ENCODE measurements at regions not wholly inside any gene's neighbourhood (a gene's known extent, or its start where the extent isn't known, plus 50 kb on each side); places are given as distances from the start of the nearest gene placed in this dataset.

- TF ChIP-seq CTCF (IDR thresholded peaks at IDR 0.05; ENCODE audit: poor library complexity, severe bottlenecking) (no peak), EZH2 (IDR thresholded peaks at IDR 0.05; ENCODE audit: borderline replicate concordance, insufficient read depth, low read length, poor library complexity, severe bottlenecking) (no peak), POLR2AphosphoS5 (IDR thresholded peaks at IDR 0.05) (no peak), RAD21 (conservative IDR thresholded peaks at IDR 0.05) (no peak), EP300 (conservative IDR thresholded peaks at IDR 0.05; ENCODE audit: poor library complexity, severe bottlenecking) (no peak), TAF1 (IDR thresholded peaks at IDR 0.05; ENCODE audit: low read depth) (no peak), MXI1 (conservative IDR thresholded peaks at IDR 0.05; ENCODE audit: poor library complexity, severe bottlenecking) (no peak), REST (IDR thresholded peaks at IDR 0.05; ENCODE audit: borderline replicate concordance) (no peak), SMC3 (conservative IDR thresholded peaks at IDR 0.05; ENCODE audit: poor library complexity) (no peak)
Observed at GRCh38 chr18:10261344-10262276, 192.8 kb upstream of the APCDD1 start.
